Thyroid gland (tissue), 4 donors: ENCODE measurements at regions not wholly inside any gene's neighbourhood (a gene's known extent, or its start where the extent isn't known, plus 50 kb on each side); places are given as distances from the start of the nearest gene placed in this dataset.

Source experiments
- CTCF ChIP-seq, 6 experiments: fragments of 200-600 bp in 3 of 6; fragments of 450-650 bp in 3 of 6; sonication (generic) in 3 of 6; IDR thresholded peaks; one replicate each; pipeline ENCODE4 v1.5.1; 2016 to 2019; ENCODE audit warnings: antibody characterized with exemption in 6 of 6, mild to moderate bottlenecking in 2 of 6, inconsistent platforms in 1 of 6, moderate library complexity in 1 of 6
- POLR2A ChIP-seq, 2 donors: fragments of 450-650 bp; IDR thresholded peaks; one replicate each; pipeline ENCODE4 v1.6.1; 2017; ENCODE audit warnings: antibody characterized with exemption in 2 of 2, mild to moderate bottlenecking in 2 of 2, moderate library complexity in 1 of 2

- TF ChIP-seq CTCF (IDR thresholded peaks at IDR 0.05) = no peak
- no peak for TF ChIP-seq POLR2A (IDR thresholded peaks at IDR 0.05)
Observed at GRCh38 chr11:116232364-116232828, 540.4 kb downstream of the BUD13 start.
